HG02763 (cell line): ENCODE measurements at regions not wholly inside any gene's neighbourhood (a gene's known extent, or its start where the extent isn't known, plus 50 kb on each side); places are given as distances from the start of the nearest gene placed in this dataset.

Experiments used
- ATAC-seq: cut with Tn5 transposase; IDR thresholded peaks from one replicate; pipeline ENCODE4 v1.9.1; 2021; ENCODE audit warnings: mild to moderate bottlenecking, moderate library complexity; ENCODE audit not compliant: unreplicated experiment

- no peak for ATAC-seq
Measured at GRCh38 chr13:73497430-73497829, 438.6 kb downstream of the KLF5 start.

- no peak for ATAC-seq
Measured at GRCh38 chr13:73496711-73497110, 437.9 kb downstream of the KLF5 start.

GRCh38 chr13:73492811-73493210 is 434.0 kb downstream of the KLF5 start:
- no peak for ATAC-seq

GRCh38 chr13:73482556-73482955 is 423.8 kb downstream of the KLF5 start:
- ATAC-seq, result no peak

GRCh38 chr13:73481886-73482445 is 423.2 kb downstream of the KLF5 start:
- no peak for ATAC-seq

- no peak for ATAC-seq
Measured at GRCh38 chr13:73480779-73481559, 422.2 kb downstream of the KLF5 start.

- no peak for ATAC-seq
Measured at GRCh38 chr13:73479856-73480255, 421.1 kb downstream of the KLF5 start.

GRCh38 chr13:73479351-73479750 is 420.5 kb downstream of the KLF5 start:
- ATAC-seq, result no peak

- ATAC-seq, result no peak
Measured at GRCh38 chr13:73477441-73477840, 418.6 kb downstream of the KLF5 start.

- ATAC-seq, result no peak
Measured at GRCh38 chr13:73473016-73473415, 414.2 kb downstream of the KLF5 start.

GRCh38 chr13:73467125-73467524 is 408.3 kb downstream of the KLF5 start:
- no peak for ATAC-seq

- no peak for ATAC-seq
Measured at GRCh38 chr13:73466561-73466960, 407.8 kb downstream of the KLF5 start.

GRCh38 chr13:73465617-73465971 is 406.8 kb downstream of the KLF5 start:
- ATAC-seq, result no peak

GRCh38 chr13:73464758-73465616 is 406.2 kb downstream of the KLF5 start:
- ATAC-seq, result no peak

- no peak for ATAC-seq
Measured at GRCh38 chr13:73462241-73462640, 403.4 kb downstream of the KLF5 start.

- ATAC-seq, result no peak
Measured at GRCh38 chr13:73451221-73452029, 392.6 kb downstream of the KLF5 start.

GRCh38 chr13:73450583-73450982 is 391.8 kb downstream of the KLF5 start:
- ATAC-seq, result no peak

- ATAC-seq, result no peak
Measured at GRCh38 chr13:73449252-73449651, 390.4 kb downstream of the KLF5 start.

GRCh38 chr13:73440296-73440895 is 381.6 kb downstream of the KLF5 start:
- no peak for ATAC-seq

- ATAC-seq, result no peak
Measured at GRCh38 chr13:73433890-73434289, 375.1 kb downstream of the KLF5 start.

- ATAC-seq, result no peak
Measured at GRCh38 chr13:73433458-73433857, 374.7 kb downstream of the KLF5 start.
